ENCODE measurements at regions not wholly inside any gene's neighbourhood (a gene's known extent, or its start where the extent isn't known, plus 50 kb on each side); places are given as distances from the start of the nearest gene placed in this dataset.

GRCh38 chr18:21181766-21182165 is 60.3 kb upstream of the GREB1L start:
- TF ChIP-seq CTCF (IDR thresholded peaks at IDR 0.05) (no peak), POLR2AphosphoS5 (IDR thresholded peaks at IDR 0.05) (no peak), POLR2A (IDR thresholded peaks at IDR 0.05) (no peak)
